ENCODE measurements at regions not wholly inside any gene's neighbourhood (a gene's known extent, or its start where the extent isn't known, plus 50 kb on each side); places are given as distances from the start of the nearest gene placed in this dataset.

- 76 to 79% methylated on average over 8 of the region's 8 CpGs for WGBS, 2 donors
- no peak for DNase-seq
- intact Hi-C loops (cut with DNase I), result no loop called here
- Histone ChIP-seq H3K36me3 (replicated peaks in 1 of 2; ENCODE audit: insufficient read depth in 1 of 2, low read depth in 2 of 2) (no peaks in the 10 kb centered on the region), H3K27me3 (no peaks in the 10 kb centered on the region), H3K27ac (no peak overlapping the region), H3K9me3 (no peaks in the 10 kb centered on the region), H3K4me3 (no peak overlapping the region), H3K4me1 (no peaks in the 10 kb centered on the region)
- ATAC-seq, result no peak
- TF ChIP-seq POLR2A (IDR thresholded peaks at IDR 0.05) (no peak), CTCF (IDR thresholded peaks at IDR 0.05) (no peak)
Measured at GRCh38 chr2:15719566-15720313, 128.1 kb downstream of the DDX1 start.

- Histone ChIP-seq H3K9me3 (no peaks in the 10 kb centered on the region), H3K27ac (no peak overlapping the region), H3K27me3 (no peaks in the 10 kb centered on the region), H3K4me3 (no peak overlapping the region), H3K4me1 (no peaks in the 10 kb centered on the region), H3K36me3 (replicated peaks in 1 of 2; ENCODE audit: insufficient read depth in 1 of 2, low read depth in 2 of 2) (no peaks in the 10 kb centered on the region)
- intact Hi-C loops (cut with DNase I), result no loop called here
- ATAC-seq (no peak), DNase-seq (no peak)
- TF ChIP-seq POLR2A (IDR thresholded peaks at IDR 0.05) (no peak), CTCF (IDR thresholded peaks at IDR 0.05) (no peak)
- 83 to 86% methylated on average over 9 of the region's 9 CpGs for WGBS, 2 donors
Measured at GRCh38 chr2:15720561-15721307, 129.1 kb downstream of the DDX1 start.

GRCh38 chr2:15721411-15722067 is 129.9 kb downstream of the DDX1 start:
- WGBS, 2 donors, result 75 to 77% methylated on average over 10 of the region's 10 CpGs
- no peak for TF ChIP-seq POLR2A (IDR thresholded peaks at IDR 0.05)
- TF ChIP-seq CTCF (IDR thresholded peaks at IDR 0.05), result no peak
- Histone ChIP-seq H3K36me3 (replicated peaks in 1 of 2; ENCODE audit: insufficient read depth in 1 of 2, low read depth in 2 of 2) (no peaks in the 10 kb centered on the region), H3K9me3 (no peaks in the 10 kb centered on the region), H3K4me1 (no peaks in the 10 kb centered on the region), H3K27me3 (no peaks in the 10 kb centered on the region), H3K27ac (no peak overlapping the region), H3K4me3 (no peak overlapping the region)
- ATAC-seq, result no peak
- DNase-seq, result no peak
- intact Hi-C loops (cut with DNase I), result no loop called here

- H3K27ac ChIP-seq, result no peak overlapping the region
- DNase-seq (no peak), ATAC-seq (no peak)
- H3K9me3 ChIP-seq, result no peaks in the 10 kb centered on the region
- H3K4me3 ChIP-seq, result no peak overlapping the region
- no peaks in the 10 kb centered on the region for H3K4me1 ChIP-seq
- no peak for TF ChIP-seq POLR2A (IDR thresholded peaks at IDR 0.05)
- intact Hi-C loops (cut with DNase I), result no loop called here
- 86 to 90% methylated on average over 3 of the region's 3 CpGs for WGBS, 2 donors
- H3K36me3 ChIP-seq (replicated peaks in 1 of 2; ENCODE audit: insufficient read depth in 1 of 2, low read depth in 2 of 2), result no peaks in the 10 kb centered on the region
- no peaks in the 10 kb centered on the region for H3K27me3 ChIP-seq
Measured at GRCh38 chr2:15722980-15723379, 131.3 kb downstream of the DDX1 start.

- H3K4me1 ChIP-seq, result no peaks in the 10 kb centered on the region
- no peak overlapping the region for H3K4me3 ChIP-seq
- ATAC-seq, result no peak
- no peak overlapping the region for H3K27ac ChIP-seq
- intact Hi-C loops (cut with DNase I), result no loop called here
- no peaks in the 10 kb centered on the region for H3K36me3 ChIP-seq (replicated peaks in 1 of 2; ENCODE audit: insufficient read depth in 1 of 2, low read depth in 2 of 2)
- no peaks in the 10 kb centered on the region for H3K27me3 ChIP-seq
- no peak for TF ChIP-seq POLR2A (IDR thresholded peaks at IDR 0.05)
- H3K9me3 ChIP-seq, result no peaks in the 10 kb centered on the region
- 70 to 71% methylated on average over 6 of the region's 6 CpGs for WGBS, 2 donors
- DNase-seq, result no peak
Measured at GRCh38 chr2:15724235-15724634, 132.6 kb downstream of the DDX1 start.

All from body of pancreas (tissue), 4 donors.